ENCODE measurements at regions not wholly inside any gene's neighbourhood (a gene's known extent, or its start where the extent isn't known, plus 50 kb on each side); places are given as distances from the start of the nearest gene placed in this dataset.

- TF ChIP-seq CTCF (conservative IDR thresholded peaks at IDR 0.05; ENCODE audit: low read depth in 2 of 2): no peak
- no peak for TF ChIP-seq POLR2AphosphoS5 (IDR thresholded peaks at IDR 0.05; ENCODE audit: low read depth)
- no peak for TF ChIP-seq REST (IDR thresholded peaks at IDR 0.05; ENCODE audit: unreplicated experiment)
- TF ChIP-seq JUNB (IDR thresholded peaks at IDR 0.05; ENCODE audit: unreplicated experiment): no peak
- TF ChIP-seq EZH2 (IDR thresholded peaks at IDR 0.05; ENCODE audit: low read depth, unreplicated experiment): no peak
- TF ChIP-seq STAT1 (IDR thresholded peaks at IDR 0.05; ENCODE audit: unreplicated experiment): no peak
- TF ChIP-seq ETS1 (IDR thresholded peaks at IDR 0.05): no peak
- TF ChIP-seq EZH2phosphoT487 (IDR thresholded peaks at IDR 0.05; ENCODE audit: unreplicated experiment): no peak
- no peak for TF ChIP-seq ZNF331 (CRISPR knock-in tag; IDR thresholded peaks at IDR 0.05; ENCODE audit: low read depth)
- TF ChIP-seq NANOG (IDR thresholded peaks at IDR 0.05; ENCODE audit: borderline replicate concordance): no peak
- no peak for TF ChIP-seq CREB1 (CRISPR knock-in tag; IDR thresholded peaks at IDR 0.05; ENCODE audit: low read depth)
These were observed 845.4 kb upstream of the TMEM132C start for GRCh38 chr12:127421614-127422013.
